Activated CD8-positive, alpha-beta T cell treated with anti-CD3 and anti-CD28 coated beads for 36 hours (primary cell): ENCODE measurements at regions not wholly inside any gene's neighbourhood (a gene's known extent, or its start where the extent isn't known, plus 50 kb on each side); places are given as distances from the start of the nearest gene placed in this dataset.

Experiments used
- ATAC-seq: fragments of 200-7000 bp; cut with Tn5 transposase; one replicate; pipeline ENCODE4 v1.10.0; 2021; ENCODE audit warnings: mild to moderate bottlenecking, moderate library complexity
- CTCF ChIA-PET: fragments of 350-600 bp; sonication (Branson Sonifier 250); formaldehyde crosslinking; loops from one replicate; lab custom pipeline; 2021; ENCODE audit warnings: antibody characterized with exemption; lab: Charles Lee
- POLR2A ChIA-PET: fragments of 350-600 bp; sonication (Branson Sonifier 250); formaldehyde crosslinking; loops from one replicate; lab custom pipeline; 2021; ENCODE audit warnings: antibody characterized with exemption; lab: Charles Lee
- DNase-seq: peaks from one replicate; pipeline ENCODE4 v3.0.0-alpha.2; 2020
- H3K27ac Mint-ChIP-seq: one replicate; pipeline ENCODE4 v1.8.0; 2021; ENCODE audit warnings: mild to moderate bottlenecking, mixed read lengths
- H3K27me3 Mint-ChIP-seq: one replicate; pipeline ENCODE4 v1.8.0; 2021; ENCODE audit warnings: mixed read lengths
- H3K36me3 Mint-ChIP-seq: one replicate; pipeline ENCODE4 v1.8.0; 2021; ENCODE audit warnings: low read depth, mixed read lengths
- H3K4me1 Mint-ChIP-seq: one replicate; pipeline ENCODE4 v1.8.0; 2021; ENCODE audit warnings: low read depth, mixed read lengths
- H3K4me3 Mint-ChIP-seq: one replicate; pipeline ENCODE4 v1.8.0; 2021; ENCODE audit warnings: mild to moderate bottlenecking, moderate library complexity, mixed read lengths
- H3K9me3 Mint-ChIP-seq: one replicate; pipeline ENCODE4 v1.8.0; 2021; ENCODE audit warnings: mixed read lengths
- CTCF ChIP-seq: fragments of 200-600 bp; IDR thresholded peaks from one replicate; pipeline ENCODE4 v1.8.0; 2022; ENCODE audit warnings: antibody characterized with exemption, mild to moderate bottlenecking
- intact Hi-C: fragments of 100-400 bp; cut with micrococcal nuclease; formaldehyde crosslinking; loops from one replicate; pipeline ENCODE4 v1.10.0; 2022

DNA sequence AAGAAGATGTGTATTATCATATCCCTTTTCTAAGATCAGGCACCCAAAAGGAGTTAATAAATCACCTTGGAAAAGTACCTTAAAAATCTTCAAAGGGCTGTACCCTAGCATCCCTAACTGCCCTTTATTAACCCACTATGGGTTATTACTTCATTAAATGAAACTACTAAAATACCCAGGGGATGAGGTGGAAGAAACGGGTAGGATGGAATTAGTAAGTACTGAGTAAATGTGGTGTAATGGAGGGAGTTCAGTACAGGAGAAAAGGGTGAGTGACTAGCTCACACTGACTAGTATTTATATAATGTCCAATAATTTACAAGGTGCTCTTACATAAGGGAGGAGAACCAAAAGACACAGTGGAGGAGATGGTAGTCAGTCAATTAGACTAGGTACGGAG is 51.0 kb upstream of the RASGEF1B start:
- H3K4me3 Mint-ChIP-seq = no peak overlapping the region
- TF ChIP-seq CTCF = no peak
- H3K9me3 Mint-ChIP-seq = peaks cover 9% of the 10 kb centered on the region
- intact Hi-C loops = no loop called here
- POLR2A ChIA-PET = no interaction called here
- H3K27me3 Mint-ChIP-seq = no peaks in the 10 kb centered on the region
- DNase-seq (no peak), ATAC-seq (no peak)
- no peak overlapping the region for H3K27ac Mint-ChIP-seq
- CTCF ChIA-PET = interaction anchor here (0.9 kb wide), 1 partner anchor 16 kb away, joined by 3 read pairs; no protein-coding TSS in a partner anchor
- H3K4me1 Mint-ChIP-seq = peaks cover 4% of the 10 kb centered on the region
- no peaks in the 10 kb centered on the region for H3K36me3 Mint-ChIP-seq

GRCh38 chr4:81521708-81522107 is 50.0 kb upstream of the RASGEF1B start:
- no peak overlapping the region for H3K27ac Mint-ChIP-seq
- H3K27me3 Mint-ChIP-seq = no peaks in the 10 kb centered on the region
- H3K36me3 Mint-ChIP-seq = no peaks in the 10 kb centered on the region
- ATAC-seq = no peak
- no peak for DNase-seq
- ChIA-PET POLR2A (no interaction called here), CTCF (no interaction called here)
- H3K9me3 Mint-ChIP-seq = peaks cover 6% of the 10 kb centered on the region
- H3K4me1 Mint-ChIP-seq = peaks cover 4% of the 10 kb centered on the region
- intact Hi-C loops = no loop called here
- no peak overlapping the region for H3K4me3 Mint-ChIP-seq
- TF ChIP-seq CTCF = no peak
